Vagina (tissue), 2 donors: ENCODE measurements at regions not wholly inside any gene's neighbourhood (a gene's known extent, or its start where the extent isn't known, plus 50 kb on each side); places are given as distances from the start of the nearest gene placed in this dataset.

Source experiments
- DNase-seq, 2 donors: peaks; one replicate each; pipeline ENCODE4 v3.0.0-alpha.2; 2017; ENCODE audit errors: extremely low spot score in 2 of 2
- H3K27ac ChIP-seq: fragments of 200-600 bp; sonication (generic); one replicate; pipeline ENCODE4 v1.5.1; 2019
- H3K27me3 ChIP-seq: fragments of 200-600 bp; sonication (generic); one replicate; pipeline ENCODE4 v1.5.1; 2019
- H3K36me3 ChIP-seq, 2 donors: fragments of 200-600 bp; sonication (generic); one replicate each; pipeline ENCODE4 v1.5.1; 2017 to 2019
- H3K4me1 ChIP-seq: fragments of 200-600 bp; sonication (generic); one replicate; pipeline ENCODE4 v1.5.1; 2019
- H3K4me3 ChIP-seq, 2 donors: fragments of 200-600 bp; sonication (generic); 1 replicate in 1 of 2; 2 replicates in 1 of 2; pipeline ENCODE4 v1.5.1; 2016 to 2019
- H3K9me3 ChIP-seq: fragments of 200-600 bp; sonication (generic); one replicate; pipeline ENCODE4 v1.5.1; 2019
- POLR2A ChIP-seq, 2 donors: fragments of 450-650 bp; IDR thresholded peaks; one replicate each; pipeline ENCODE4 v1.6.1; 2017; ENCODE audit warnings: antibody characterized with exemption in 2 of 2, mild to moderate bottlenecking in 2 of 2, moderate library complexity in 2 of 2
- POLR2AphosphoS5 ChIP-seq, 2 donors: sonication (generic); formaldehyde crosslinking; IDR thresholded peaks; one replicate each; pipeline ENCODE4 v1.9.0; 2017; ENCODE audit warnings: antibody characterized with exemption in 2 of 2, mild to moderate bottlenecking in 2 of 2, low read depth in 1 of 2; ENCODE audit not compliant: insufficient read depth in 1 of 2
- intact Hi-C: fragments of 100-400 bp; cut with DNase I; formaldehyde crosslinking; loops from one replicate; pipeline ENCODE4 v1.15.1; 2023
- TF ChIP-seq, protein P1 (sequence below), 3 experiments: fragments of 450-650 bp in 2 of 3; fragments of 200-600 bp in 1 of 3; sonication (generic) in 1 of 3; IDR thresholded peaks; one replicate each; pipeline ENCODE4 v1.5.1; 2017 to 2019; ENCODE audit warnings: antibody characterized with exemption in 3 of 3, mild to moderate bottlenecking in 2 of 3, moderate library complexity in 2 of 3

DNA sequence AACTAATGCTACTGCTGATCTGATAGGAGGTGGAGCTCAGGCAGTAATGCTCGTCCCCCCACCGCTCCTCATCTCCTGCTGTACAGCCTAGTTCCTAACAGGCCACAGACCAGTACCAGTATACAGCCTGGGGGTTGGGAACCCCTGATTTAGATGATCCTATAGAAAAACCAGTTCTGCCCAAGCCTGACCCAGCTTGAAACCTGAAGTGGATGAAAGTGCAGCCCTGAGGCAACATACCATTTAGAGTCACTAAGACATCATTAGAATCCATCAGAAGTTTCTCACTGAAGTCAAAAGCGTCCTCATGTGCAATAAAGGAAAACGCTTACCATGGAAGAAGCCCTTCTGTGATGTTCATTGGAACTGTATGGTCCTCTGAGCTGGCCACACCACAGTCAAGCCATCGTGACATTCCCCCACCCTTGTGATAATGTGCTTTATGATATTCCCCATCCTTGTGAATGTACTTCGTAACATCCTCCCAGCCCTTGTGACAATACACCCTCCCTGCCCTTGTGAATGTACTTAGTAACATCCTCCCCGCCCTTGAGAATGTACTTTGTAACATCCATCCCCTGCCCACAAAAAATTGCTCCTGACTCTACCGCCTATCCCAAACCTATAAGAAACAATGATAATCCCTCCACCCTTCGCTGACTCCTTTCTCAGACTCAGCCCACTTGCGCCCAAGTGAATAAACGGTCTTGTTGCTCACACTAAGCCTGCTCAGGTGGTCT lies 65.9 kb upstream of the HECTD2 start:
- Histone ChIP-seq H3K4me3 (no peak overlapping the region), H3K36me3 (no peaks in the 10 kb centered on the region), H3K27ac (no peak overlapping the region), H3K9me3 (no peaks in the 10 kb centered on the region), H3K27me3 (no peaks in the 10 kb centered on the region), H3K4me1 (peaks cover 15% of the 10 kb centered on the region)
- TF ChIP-seq POLR2A (IDR thresholded peaks at IDR 0.05) = no peak
- TF ChIP-seq, protein P1, sequence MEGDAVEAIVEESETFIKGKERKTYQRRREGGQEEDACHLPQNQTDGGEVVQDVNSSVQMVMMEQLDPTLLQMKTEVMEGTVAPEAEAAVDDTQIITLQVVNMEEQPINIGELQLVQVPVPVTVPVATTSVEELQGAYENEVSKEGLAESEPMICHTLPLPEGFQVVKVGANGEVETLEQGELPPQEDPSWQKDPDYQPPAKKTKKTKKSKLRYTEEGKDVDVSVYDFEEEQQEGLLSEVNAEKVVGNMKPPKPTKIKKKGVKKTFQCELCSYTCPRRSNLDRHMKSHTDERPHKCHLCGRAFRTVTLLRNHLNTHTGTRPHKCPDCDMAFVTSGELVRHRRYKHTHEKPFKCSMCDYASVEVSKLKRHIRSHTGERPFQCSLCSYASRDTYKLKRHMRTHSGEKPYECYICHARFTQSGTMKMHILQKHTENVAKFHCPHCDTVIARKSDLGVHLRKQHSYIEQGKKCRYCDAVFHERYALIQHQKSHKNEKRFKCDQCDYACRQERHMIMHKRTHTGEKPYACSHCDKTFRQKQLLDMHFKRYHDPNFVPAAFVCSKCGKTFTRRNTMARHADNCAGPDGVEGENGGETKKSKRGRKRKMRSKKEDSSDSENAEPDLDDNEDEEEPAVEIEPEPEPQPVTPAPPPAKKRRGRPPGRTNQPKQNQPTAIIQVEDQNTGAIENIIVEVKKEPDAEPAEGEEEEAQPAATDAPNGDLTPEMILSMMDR (IDR thresholded peaks at IDR 0.05) = no peak
- TF ChIP-seq POLR2AphosphoS5 (IDR thresholded peaks at IDR 0.05; ENCODE audit: insufficient read depth in 1 of 2, low read depth in 1 of 2) = no peak
- intact Hi-C loops = no loop called here
- DNase-seq = no peak

DNA sequence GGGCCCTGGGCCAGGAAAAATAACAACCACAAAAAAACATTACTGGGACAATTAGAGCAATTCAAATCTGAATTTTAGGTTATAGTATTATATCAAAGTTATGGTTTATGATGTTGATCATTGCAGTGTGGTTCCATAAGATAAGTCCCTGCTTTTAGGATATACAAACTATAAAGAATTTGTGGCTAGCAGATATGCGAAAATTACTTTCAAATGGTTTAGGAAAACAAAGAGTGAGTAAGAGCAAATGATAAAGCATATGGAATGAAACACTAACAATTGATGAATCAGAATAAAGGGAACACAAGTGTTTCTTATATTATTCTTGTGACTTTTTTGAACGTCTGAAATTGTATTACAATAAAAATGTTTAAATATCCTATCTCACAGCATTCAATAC lies 64.4 kb upstream of the HECTD2 start:
- intact Hi-C loops = no loop called here
- H3K27ac ChIP-seq = no peak overlapping the region
- H3K36me3 ChIP-seq = no peaks in the 10 kb centered on the region
- no peaks in the 10 kb centered on the region for H3K9me3 ChIP-seq
- no peaks in the 10 kb centered on the region for H3K27me3 ChIP-seq
- peaks cover 16% of the 10 kb centered on the region for H3K4me1 ChIP-seq
- no peak for DNase-seq
- no peak for TF ChIP-seq POLR2A (IDR thresholded peaks at IDR 0.05)
- TF ChIP-seq, protein P1 (IDR thresholded peaks at IDR 0.05) = no peak
- TF ChIP-seq POLR2AphosphoS5 (IDR thresholded peaks at IDR 0.05; ENCODE audit: insufficient read depth in 1 of 2, low read depth in 1 of 2) = no peak
- no peak overlapping the region for H3K4me3 ChIP-seq

GRCh38 chr10:91347529-91347928 lies 62.6 kb upstream of the HECTD2 start:
- intact Hi-C loops = no loop called here
- H3K4me1 ChIP-seq = peaks cover 16% of the 10 kb centered on the region
- TF ChIP-seq, protein P1 (IDR thresholded peaks at IDR 0.05) = no peak
- no peak for TF ChIP-seq POLR2AphosphoS5 (IDR thresholded peaks at IDR 0.05; ENCODE audit: insufficient read depth in 1 of 2, low read depth in 1 of 2)
- no peak for TF ChIP-seq POLR2A (IDR thresholded peaks at IDR 0.05)
- no peak overlapping the region for H3K27ac ChIP-seq
- no peaks in the 10 kb centered on the region for H3K27me3 ChIP-seq
- H3K9me3 ChIP-seq = no peaks in the 10 kb centered on the region
- no peak overlapping the region for H3K4me3 ChIP-seq
- no peaks in the 10 kb centered on the region for H3K36me3 ChIP-seq
- no peak for DNase-seq

GRCh38 chr10:91349381-91349780 lies 60.8 kb upstream of the HECTD2 start:
- TF ChIP-seq, protein P1 (IDR thresholded peaks at IDR 0.05) = no peak
- Histone ChIP-seq H3K4me3 (no peak overlapping the region), H3K27me3 (no peaks in the 10 kb centered on the region), H3K4me1 (peaks cover 16% of the 10 kb centered on the region), H3K27ac (no peak overlapping the region), H3K36me3 (no peaks in the 10 kb centered on the region), H3K9me3 (no peaks in the 10 kb centered on the region)
- no peak for DNase-seq
- intact Hi-C loops = no loop called here

DNA sequence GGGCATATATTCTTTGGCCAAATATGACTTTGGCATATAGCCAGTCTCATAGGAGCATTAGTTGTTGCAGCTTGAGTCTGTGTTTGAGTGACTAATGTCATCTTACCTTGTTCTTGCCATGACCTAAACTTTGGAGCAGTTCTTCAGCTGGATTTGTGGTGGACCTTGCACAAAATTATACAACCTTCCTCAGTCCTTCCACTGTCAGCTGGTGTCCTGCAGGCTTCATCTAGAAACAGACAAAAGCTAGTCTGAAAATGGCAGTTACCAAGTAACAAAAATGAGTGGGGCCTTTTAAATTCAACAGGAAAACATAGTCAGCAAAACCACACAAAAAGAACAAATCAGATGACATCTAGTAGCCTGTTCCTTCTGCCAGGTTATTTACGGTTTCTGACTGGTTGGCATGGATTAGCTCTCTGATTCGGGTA lies 59.5 kb upstream of the HECTD2 start:
- Histone ChIP-seq H3K9me3 (no peaks in the 10 kb centered on the region), H3K27ac (peak overlapping the region; percentile 43), H3K4me3 (no peak overlapping the region), H3K36me3 (no peaks in the 10 kb centered on the region), H3K4me1 (peaks cover 16% of the 10 kb centered on the region), H3K27me3 (no peaks in the 10 kb centered on the region)
- DNase-seq = no peak
- no peak for TF ChIP-seq POLR2AphosphoS5 (IDR thresholded peaks at IDR 0.05; ENCODE audit: insufficient read depth in 1 of 2, low read depth in 1 of 2)
- TF ChIP-seq, protein P1 (IDR thresholded peaks at IDR 0.05) = no peak
- TF ChIP-seq POLR2A (IDR thresholded peaks at IDR 0.05) = no peak
- intact Hi-C loops = loop anchor here (5.0 kb wide), 1 partner anchor 1452 kb away; no protein-coding TSS in a partner anchor
